GM12878 (cell line): ENCODE measurements at regions not wholly inside any gene's neighbourhood (a gene's known extent, or its start where the extent isn't known, plus 50 kb on each side); places are given as distances from the start of the nearest gene placed in this dataset.

ENCODE experiments used
- ATAC-seq: fragments of 200-7000 bp; cut with Tn5 transposase; 3 replicates; pipeline ENCODE4 v1.9.1; 2020; ENCODE audit warnings: mild to moderate bottlenecking, moderate library complexity
- BruUV-seq: library from RNA; stranded (reverse); fragments of 400-500 nt; replicated peaks from 2 replicates; lab custom pipeline; 2021; lab: Mats Ljungman, UMichigan
- CTCF ChIA-PET: fragments of 300-600 bp; sonication (Branson Sonifier 250); formaldehyde crosslinking; extraction: SDS; loops from one replicate; lab custom pipeline; 2021; ENCODE audit warnings: inconsistent platforms; lab: Yijun Ruan, JAX
- POLR2A ChIA-PET: fragments of 350-600 bp; formaldehyde crosslinking; extraction: SDS; loops from one replicate; lab custom pipeline; 2021; ENCODE audit warnings: inconsistent platforms; lab: Charles Lee
- RAD21 ChIA-PET: fragments of 300-600 bp; sonication (Branson Sonifier 250); formaldehyde crosslinking; loops from one replicate; lab custom pipeline; 2023; ENCODE audit warnings: antibody characterized with exemption; ENCODE audit not compliant: unreplicated experiment; lab: Charles Lee
- SMC1A ChIA-PET: fragments of 300-600 bp; sonication (Branson Sonifier 250); formaldehyde crosslinking; loops from one replicate; lab custom pipeline; 2023; ENCODE audit not compliant: unreplicated experiment, uncharacterized antibody; lab: Charles Lee
- DNase-seq: peaks from one replicate; pipeline ENCODE4 v3.0.0-alpha.2; 2011; ENCODE audit warnings: low read depth, low spot score
- FAIRE-seq: peaks from 3 replicates; lab custom pipeline; 2011; peaks lifted over from hg19 to GRCh38; lab: Jason Lieb, UNC
- H2AFZ ChIP-seq: 2 replicates; pipeline ENCODE4 v1.6.0; 2011; ENCODE audit warnings: low read depth, low read length, control low read depth; ENCODE audit not compliant: control insufficient read depth
- H3K27ac ChIP-seq: 2 replicates; pipeline ENCODE4 v1.5.1; 2011; ENCODE audit warnings: control low read depth; ENCODE audit not compliant: control insufficient read depth, insufficient read depth
- H3K27me3 ChIP-seq, 2 experiments: replicated peaks in 1 of 2; 2 replicates each; pipeline versions ENCODE4 v1.6.0 to v1.6.1; 2011; ENCODE audit warnings: low read length in 1 of 2; ENCODE audit not compliant: control insufficient read depth in 2 of 2, insufficient read depth in 2 of 2
- H3K36me3 ChIP-seq, 2 experiments: 2 replicates each; pipeline ENCODE4 v1.5.1; 2011; ENCODE audit warnings: low read length in 1 of 2; ENCODE audit not compliant: control insufficient read depth in 2 of 2, insufficient read depth in 2 of 2
- H3K4me1 ChIP-seq: 2 replicates; pipeline ENCODE4 v1.6.1; 2011; ENCODE audit warnings: mild to moderate bottlenecking, low read length, moderate library complexity, mixed read lengths; ENCODE audit not compliant: control insufficient read depth, insufficient read depth
- H3K4me2 ChIP-seq: 2 replicates; pipeline ENCODE4 v1.6.0; 2011; ENCODE audit warnings: control low read depth; ENCODE audit not compliant: control insufficient read depth, insufficient read depth
- H3K4me3 ChIP-seq: fragments of 200-600 bp; sonication (generic); 2 replicates; pipeline ENCODE4 v1.5.1; 2016
- H3K79me2 ChIP-seq: 2 replicates; pipeline ENCODE4 v1.6.0; 2011; ENCODE audit warnings: low read length; ENCODE audit not compliant: control insufficient read depth, insufficient read depth
- H3K9ac ChIP-seq: 2 replicates; pipeline ENCODE4 v1.8.0; 2011; ENCODE audit warnings: low read length, control low read depth, mixed read lengths; ENCODE audit not compliant: control insufficient read depth, insufficient read depth
- H3K9me3 ChIP-seq: replicated peaks from 3 replicates; pipeline ENCODE4 v1.5.1; 2011; ENCODE audit warnings: mild to moderate bottlenecking, low read length; ENCODE audit not compliant: control insufficient read depth, insufficient read depth
- H4K20me1 ChIP-seq: 2 replicates; pipeline ENCODE4 v1.6.0; 2011; ENCODE audit not compliant: control insufficient read depth, insufficient read depth
- BCL3 ChIP-seq: IDR thresholded peaks from 2 replicates; pipeline ENCODE4 v1.6.1; 2011; ENCODE audit warnings: borderline replicate concordance, low read depth, mild to moderate bottlenecking, moderate library complexity, low read length; ENCODE audit not compliant: insufficient read depth, poor library complexity, severe bottlenecking
- BRCA1 ChIP-seq: IDR thresholded peaks from 2 replicates; pipeline ENCODE4 v1.6.1; 2011; ENCODE audit warnings: low read depth, low read length, improper control_type of control experiment
- CBX3 ChIP-seq: fragments of 200-600 bp; sonication (generic); IDR thresholded peaks from 2 replicates; pipeline ENCODE4 v1.6.1; 2016; ENCODE audit warnings: low read depth, borderline replicate concordance
- CBX5 ChIP-seq: sonication (generic); IDR thresholded peaks from 2 replicates; pipeline ENCODE4 v1.6.1; 2016; ENCODE audit warnings: low read depth, moderate library complexity, mild to moderate bottlenecking, inconsistent platforms
- ETV6 ChIP-seq, 2 experiments: fragments of 450-650 bp in 1 of 2; IDR thresholded peaks in 1 of 2; conservative IDR thresholded peaks in 1 of 2; 2 replicates each; pipeline ENCODE4 v1.6.1; 2014; ENCODE audit warnings: antibody characterized with exemption in 1 of 2, borderline replicate concordance in 1 of 2, low read depth in 1 of 2, mild to moderate bottlenecking in 1 of 2, moderate library complexity in 1 of 2
- MAX ChIP-seq: IDR thresholded peaks from 2 replicates; pipeline ENCODE4 v1.6.1; 2012; ENCODE audit warnings: low read depth, low read length, improper control_type of control experiment
- RAD51 ChIP-seq: fragments of 450-650 bp; IDR thresholded peaks from 2 replicates; pipeline ENCODE4 v1.6.1; 2016; ENCODE audit warnings: moderate library complexity, mild to moderate bottlenecking, inconsistent platforms
- SMC3 ChIP-seq: IDR thresholded peaks from 2 replicates; pipeline ENCODE4 v1.6.1; 2011; ENCODE audit warnings: low read length, improper control_type of control experiment, borderline replicate concordance
- TAF1 ChIP-seq: IDR thresholded peaks from 2 replicates; pipeline ENCODE4 v1.6.1; 2011; ENCODE audit warnings: mild to moderate bottlenecking, low read depth, low read length, borderline replicate concordance
- ZBTB11 ChIP-seq: fragments of 450-650 bp; formaldehyde crosslinking; IDR thresholded peaks from 2 replicates; pipeline ENCODE4 v1.5.0; 2022; ENCODE audit warnings: mild to moderate bottlenecking, missing genetic modification characterization
- ZNF622 ChIP-seq: fragments of 450-650 bp; IDR thresholded peaks from 2 replicates; pipeline ENCODE4 v1.6.1; 2017; ENCODE audit warnings: mild to moderate bottlenecking, inconsistent platforms
- WGBS: methylation state at CpG from one replicate; pipeline ENCODE4 v1.1.6; 2016; ENCODE audit warnings: low lambda C conversion rate; ENCODE audit not compliant: insufficient replicate concordance, insufficient coverage; ENCODE audit errors: missing lambda C conversion rate; 5-methylcytosine and 5-hydroxymethylcytosine counted together
- in situ Hi-C: fragments of 300-500 bp; cut with MboI; formaldehyde crosslinking; loops from 9 replicates; pipeline ENCODE4 v1.14.3; 2018; ENCODE audit warnings: mixed read lengths
- intact Hi-C: fragments of 100-400 bp; cut with micrococcal nuclease; formaldehyde crosslinking; loops from one replicate; pipeline ENCODE4 v1.14.2; 2022; ENCODE audit not compliant: unreplicated experiment

- TF ChIP-seq ZNF622 (no peak), SMC3 (no peak), BRCA1 (no peak), RAD51 (no peak), MAX (no peak), ZBTB11 (no peak), ETV6 (conservative IDR thresholded peaks at IDR 0.05 in 1 of 2, IDR thresholded peaks at IDR 0.05 in 1 of 2; ENCODE audit: borderline replicate concordance in 1 of 2, low read depth in 1 of 2) (no peak), CBX3 (no peak), TAF1 (no peak), BCL3 (no peak), CBX5 (no peak)
- Histone ChIP-seq H3K79me2 (no peaks in the 10 kb centered on the region), H3K9me3 (peaks cover 3% of the 10 kb centered on the region; the same call in 2 of the 3 replicates), H3K27me3 (no peaks in the 10 kb centered on the region; a peak in 1 of 4 replicates), H3K36me3 (no peaks in the 10 kb centered on the region), H2AFZ (no peak overlapping the region), H3K4me2 (no peak overlapping the region), H4K20me1 (no peaks in the 10 kb centered on the region), H3K9ac (no peak overlapping the region), H3K4me1 (peaks cover 3% of the 10 kb centered on the region; the same call in 1 of the 2 replicates), H3K27ac (no peak overlapping the region), H3K4me3 (no peak overlapping the region)
- intact Hi-C loops (no loop called here), in situ Hi-C loops (no loop called here)
- no peak for DNase-seq
- BruUV-seq, result no TSS peak
- no peak for FAIRE-seq
- POLR2A ChIA-PET, result interaction anchor here (0.6 kb wide), 1 partner anchor 253 kb away, joined by 7 read pairs; no protein-coding TSS in a partner anchor
- RAD21 ChIA-PET, result interaction anchor here (0.7 kb wide), 1 partner anchor 1721 kb away, joined by 3 read pairs; no protein-coding TSS in a partner anchor
- ATAC-seq, result no peak
- 27% methylated on average over 3 of the region's 4 CpGs for WGBS
- SMC1A ChIA-PET, result interaction anchor here (0.6 to 1.1 kb wide), 2 partner anchors 112 to 1735 kb away, joined by 3 to 4 read pairs; no protein-coding TSS in a partner anchor
- CTCF ChIA-PET, result interaction anchor here (0.6 kb wide), 1 partner anchor 1801 kb away, joined by 3 read pairs; no protein-coding TSS in a partner anchor
Measured at GRCh38 chr13:99143904-99144303, 56.8 kb upstream of the UBAC2 start.
